Omental fat pad (tissue), 3 donors: ENCODE measurements at regions not wholly inside any gene's neighbourhood (a gene's known extent, or its start where the extent isn't known, plus 50 kb on each side); places are given as distances from the start of the nearest gene placed in this dataset.
"Not testable (repeated sequence)": the region's sequence is repeated elsewhere in the genome, so short reads cannot be mapped to it uniquely, and the experiment has no call there.

Experiments
- ATAC-seq: fragments of 150-250 bp; one replicate; pipeline ENCODE4 v1.9.1; 2016; ENCODE audit warnings: mild to moderate bottlenecking, moderate library complexity; ENCODE audit not compliant: low FRiP score
- DNase-seq: peaks from one replicate; pipeline ENCODE4 v3.0.0-alpha.2; 2019; ENCODE audit warnings: low spot score
- TF ChIP-seq, protein P1 (sequence below), 3 donors: fragments of 450-650 bp; IDR thresholded peaks; one replicate each; pipeline ENCODE4 v1.5.1; 2016 to 2017; ENCODE audit warnings: antibody characterized with exemption in 3 of 3, mild to moderate bottlenecking in 3 of 3, moderate library complexity in 2 of 3

- TF ChIP-seq, protein P1, sequence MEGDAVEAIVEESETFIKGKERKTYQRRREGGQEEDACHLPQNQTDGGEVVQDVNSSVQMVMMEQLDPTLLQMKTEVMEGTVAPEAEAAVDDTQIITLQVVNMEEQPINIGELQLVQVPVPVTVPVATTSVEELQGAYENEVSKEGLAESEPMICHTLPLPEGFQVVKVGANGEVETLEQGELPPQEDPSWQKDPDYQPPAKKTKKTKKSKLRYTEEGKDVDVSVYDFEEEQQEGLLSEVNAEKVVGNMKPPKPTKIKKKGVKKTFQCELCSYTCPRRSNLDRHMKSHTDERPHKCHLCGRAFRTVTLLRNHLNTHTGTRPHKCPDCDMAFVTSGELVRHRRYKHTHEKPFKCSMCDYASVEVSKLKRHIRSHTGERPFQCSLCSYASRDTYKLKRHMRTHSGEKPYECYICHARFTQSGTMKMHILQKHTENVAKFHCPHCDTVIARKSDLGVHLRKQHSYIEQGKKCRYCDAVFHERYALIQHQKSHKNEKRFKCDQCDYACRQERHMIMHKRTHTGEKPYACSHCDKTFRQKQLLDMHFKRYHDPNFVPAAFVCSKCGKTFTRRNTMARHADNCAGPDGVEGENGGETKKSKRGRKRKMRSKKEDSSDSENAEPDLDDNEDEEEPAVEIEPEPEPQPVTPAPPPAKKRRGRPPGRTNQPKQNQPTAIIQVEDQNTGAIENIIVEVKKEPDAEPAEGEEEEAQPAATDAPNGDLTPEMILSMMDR (IDR thresholded peaks at IDR 0.05) = no peak
- no peak for ATAC-seq
- no peak for DNase-seq
Measured at GRCh38 chr12:18824287-18824686, 86.4 kb downstream of the CAPZA3 start.

DNA sequence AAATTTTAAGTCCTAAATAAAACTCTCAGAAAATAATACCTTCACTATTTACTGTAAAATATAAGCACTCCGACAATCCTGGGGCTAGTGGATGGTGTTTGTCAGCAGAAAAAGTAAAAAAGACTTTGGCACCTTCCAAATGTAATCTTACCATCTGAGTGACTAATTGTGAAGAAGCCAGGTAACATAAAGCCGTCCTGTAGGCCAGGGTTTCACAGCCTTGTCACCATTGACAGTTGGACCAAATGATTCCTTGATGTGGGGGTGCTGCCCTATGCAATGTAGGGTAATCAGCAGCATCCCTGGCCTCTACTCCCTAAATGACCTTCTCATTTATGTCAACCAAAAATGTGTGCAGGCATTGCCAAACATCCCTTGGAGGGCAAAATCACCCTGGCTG lies 87.2 kb downstream of the CAPZA3 start:
- TF ChIP-seq, protein P1 (IDR thresholded peaks at IDR 0.05) = no peak

GRCh38 chr12:18827913-18828312 lies 90.0 kb downstream of the CAPZA3 start:
- DNase-seq (no peak), ATAC-seq (no peak)

More for the DNA sequence above, 87.2 kb downstream of the CAPZA3 start:
- DNase-seq (no peak), ATAC-seq (no peak)

DNA sequence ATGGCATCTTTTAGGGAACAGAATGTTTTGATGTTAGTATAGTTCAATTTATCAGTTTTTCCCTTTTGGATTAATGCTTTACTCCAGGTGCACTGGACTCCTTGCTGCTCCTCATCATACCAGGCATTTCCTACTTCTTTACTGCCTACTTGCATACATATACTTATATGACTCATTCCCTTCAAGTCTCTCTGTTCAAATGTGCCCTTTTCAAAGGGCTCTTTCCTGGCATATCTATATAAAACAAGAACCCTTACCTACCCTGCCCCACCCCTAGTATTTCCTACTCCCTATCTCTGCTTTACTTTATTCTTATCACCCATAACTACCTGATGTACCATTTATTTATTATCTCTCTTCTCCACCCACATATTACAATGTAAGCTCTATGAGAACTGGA lies 90.6 kb downstream of the CAPZA3 start:
- no peak for DNase-seq
- no peak for ATAC-seq
- TF ChIP-seq, protein P1 (IDR thresholded peaks at IDR 0.05) = no peak

More at GRCh38 chr12:18827913-18828312, 90.0 kb downstream of the CAPZA3 start:
- TF ChIP-seq, protein P1 (IDR thresholded peaks at IDR 0.05) = no peak

GRCh38 chr12:18828987-18829386 lies 91.1 kb downstream of the CAPZA3 start:
- ATAC-seq (no peak), DNase-seq (no peak)
- TF ChIP-seq, protein P1 (IDR thresholded peaks at IDR 0.05) = no peak

- not testable (repeated sequence) for DNase-seq, ATAC-seq
Measured at GRCh38 chr12:18832932-18833331, 95.0 kb downstream of the CAPZA3 start.

- no peak for DNase-seq
- TF ChIP-seq, protein P1 (IDR thresholded peaks at IDR 0.05) = no peak
- ATAC-seq = no peak
Measured at GRCh38 chr12:18837025-18837424, 99.1 kb downstream of the CAPZA3 start.

DNA sequence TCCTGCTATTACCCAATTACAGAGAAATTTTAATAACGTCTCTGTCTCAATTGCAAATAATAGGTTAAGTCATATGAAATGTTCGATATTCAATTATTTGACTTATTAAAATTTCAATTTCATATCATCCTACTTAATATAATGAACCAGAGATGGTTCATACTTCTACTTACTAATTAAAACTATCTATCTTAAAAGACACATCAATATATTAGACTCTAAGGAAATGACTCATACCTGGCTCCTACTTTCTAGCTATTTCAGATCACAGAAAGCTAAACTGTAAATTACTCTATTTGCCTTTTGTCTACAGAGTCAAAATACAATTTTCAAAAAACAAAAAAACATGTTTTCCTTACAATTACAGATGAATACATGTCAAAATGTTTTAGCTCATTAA lies 99.6 kb downstream of the CAPZA3 start:
- TF ChIP-seq, protein P1 (IDR thresholded peaks at IDR 0.05) = no peak
- ATAC-seq = no peak
- DNase-seq = no peak

DNA sequence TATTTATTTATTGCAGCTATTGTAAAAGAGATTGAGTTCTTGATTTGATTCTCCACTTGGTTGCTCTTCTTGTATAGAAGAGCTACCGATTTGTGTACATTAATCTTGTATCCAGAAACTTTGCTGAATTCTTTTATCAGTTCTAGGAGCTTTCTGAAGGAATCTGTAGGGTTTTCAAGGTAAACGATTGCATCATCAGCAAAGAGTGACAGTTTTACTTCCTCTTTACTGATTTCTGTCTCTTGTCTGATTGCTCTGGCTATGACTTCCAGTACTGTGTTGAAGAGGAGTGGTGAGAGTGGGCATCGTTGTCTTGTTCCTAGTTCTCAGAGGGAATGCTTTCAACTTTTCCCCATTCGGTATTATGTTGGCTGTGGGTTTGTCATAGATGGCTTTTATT lies 103.1 kb downstream of the CAPZA3 start:
- DNase-seq, ATAC-seq: not testable (repeated sequence)
